Osteoblast (primary cell): ENCODE measurements at regions not wholly inside any gene's neighbourhood (a gene's known extent, or its start where the extent isn't known, plus 50 kb on each side); places are given as distances from the start of the nearest gene placed in this dataset.

Experiments
- DNase-seq: peaks from one replicate; pipeline ENCODE4 v3.0.0; 2011; ENCODE audit warnings: low spot score, mixed read lengths; ENCODE audit not compliant: insufficient read length; ENCODE audit errors: missing footprints
- H2AFZ ChIP-seq: 2 replicates; pipeline ENCODE4 v1.6.0; 2011; ENCODE audit warnings: mild to moderate bottlenecking, low read length
- H3K27ac ChIP-seq: 2 replicates; pipeline ENCODE4 v1.5.1; 2011; ENCODE audit warnings: mild to moderate bottlenecking, low read depth, low read length, moderate library complexity
- H3K27me3 ChIP-seq: 2 replicates; pipeline ENCODE4 v1.6.0; 2012; ENCODE audit warnings: mild to moderate bottlenecking, control low read depth, inconsistent platforms, low read length, moderate library complexity; ENCODE audit not compliant: insufficient read depth
- H3K36me3 ChIP-seq: 2 replicates; pipeline ENCODE4 v1.5.1; 2011; ENCODE audit warnings: mild to moderate bottlenecking, low read length, control low read depth, moderate library complexity; ENCODE audit not compliant: insufficient read depth
- H3K4me1 ChIP-seq: 2 replicates; pipeline ENCODE4 v1.5.1; 2011; ENCODE audit warnings: mild to moderate bottlenecking, low read length, control low read depth, moderate library complexity; ENCODE audit not compliant: insufficient read depth
- H3K4me2 ChIP-seq: 2 replicates; pipeline ENCODE4 v1.6.0; 2011; ENCODE audit warnings: mild to moderate bottlenecking, low read length; ENCODE audit not compliant: insufficient read depth
- H3K4me3 ChIP-seq: fragments of 200-600 bp; sonication (generic); 3 replicates; pipeline ENCODE4 v1.5.1; 2012; ENCODE audit warnings: mild to moderate bottlenecking, low read length, inconsistent platforms; ENCODE audit not compliant: insufficient read depth
- H3K79me2 ChIP-seq: 2 replicates; pipeline ENCODE4 v1.6.0; 2012; ENCODE audit warnings: mild to moderate bottlenecking, low read length, control low read depth, inconsistent platforms; ENCODE audit not compliant: insufficient read depth
- H3K9me3 ChIP-seq: 2 replicates; pipeline ENCODE4 v1.5.1; 2011; ENCODE audit warnings: low read depth, low read length, control low read depth
- H4K20me1 ChIP-seq: 2 replicates; pipeline ENCODE4 v1.6.0; 2012; ENCODE audit warnings: mild to moderate bottlenecking, low read length, control low read depth; ENCODE audit not compliant: insufficient read depth
- CTCF ChIP-seq: IDR thresholded peaks from 2 replicates; pipeline ENCODE4 v1.5.1; 2011; ENCODE audit warnings: mild to moderate bottlenecking, low read depth, low read length, moderate library complexity; ENCODE audit errors: extremely low read depth

- Histone ChIP-seq H3K36me3 (no peaks in the 10 kb centered on the region), H3K4me2 (no peak overlapping the region), H3K4me1 (no peaks in the 10 kb centered on the region), H3K27ac (no peak overlapping the region), H3K9me3 (no peaks in the 10 kb centered on the region), H3K27me3 (no peaks in the 10 kb centered on the region), H2AFZ (no peak overlapping the region), H3K79me2 (no peaks in the 10 kb centered on the region), H3K4me3 (no peak overlapping the region), H4K20me1 (no peaks in the 10 kb centered on the region)
- no peak for TF ChIP-seq CTCF
- DNase-seq, result no peak
Observed at GRCh38 chr13:23059173-23059572, 121.6 kb upstream of the SGCG start.

GRCh38 chr13:23060959-23061358 lies 119.8 kb upstream of the SGCG start:
- Histone ChIP-seq H2AFZ (no peak overlapping the region), H3K4me2 (no peak overlapping the region), H3K4me1 (no peaks in the 10 kb centered on the region), H3K79me2 (no peaks in the 10 kb centered on the region), H3K9me3 (no peaks in the 10 kb centered on the region), H3K4me3 (no peak overlapping the region), H3K27me3 (no peaks in the 10 kb centered on the region), H4K20me1 (no peaks in the 10 kb centered on the region), H3K27ac (no peak overlapping the region), H3K36me3 (no peaks in the 10 kb centered on the region)
- DNase-seq, result no peak
- no peak for TF ChIP-seq CTCF

GRCh38 chr13:23067129-23067528 lies 113.7 kb upstream of the SGCG start:
- Histone ChIP-seq H3K4me1 (peaks cover 6% of the 10 kb centered on the region), H3K4me3 (no peak overlapping the region), H3K4me2 (no peak overlapping the region), H3K79me2 (no peaks in the 10 kb centered on the region), H2AFZ (no peak overlapping the region), H4K20me1 (no peaks in the 10 kb centered on the region), H3K27me3 (no peaks in the 10 kb centered on the region), H3K36me3 (no peaks in the 10 kb centered on the region), H3K9me3 (peaks cover 2% of the 10 kb centered on the region), H3K27ac (no peak overlapping the region)
- no peak for DNase-seq
- no peak for TF ChIP-seq CTCF

- no peaks in the 10 kb centered on the region for H3K27me3 ChIP-seq
- no peaks in the 10 kb centered on the region for H3K36me3 ChIP-seq
- H2AFZ ChIP-seq, result peak overlapping the region; percentile 78
- H3K4me1 ChIP-seq, result peaks cover 6% of the 10 kb centered on the region
- DNase-seq, result peak; percentile 90
- peak overlapping the region; percentile 69 for H3K4me2 ChIP-seq
- peak overlapping the region; percentile 73 for H3K27ac ChIP-seq
- TF ChIP-seq CTCF, result no peak
- H4K20me1 ChIP-seq, result no peaks in the 10 kb centered on the region
- H3K79me2 ChIP-seq, result no peaks in the 10 kb centered on the region
- H3K9me3 ChIP-seq, result peaks cover 2% of the 10 kb centered on the region
- H3K4me3 ChIP-seq, result peak overlapping the region; percentile 25
Observed at GRCh38 chr13:23069566-23069965, 111.2 kb upstream of the SGCG start.
